HEK293 (cell line): ENCODE measurements at regions not wholly inside any gene's neighbourhood (a gene's known extent, or its start where the extent isn't known, plus 50 kb on each side); places are given as distances from the start of the nearest gene placed in this dataset.

Experiments used
- CTCF ChIA-PET: fragments of 350-600 bp; formaldehyde crosslinking; extraction: SDS; loops from one replicate; lab custom pipeline; 2021; ENCODE audit warnings: antibody characterized with exemption; lab: Yijun Ruan, JAX
- POLR2A ChIA-PET: fragments of 300-600 bp; formaldehyde crosslinking; extraction: SDS; loops from one replicate; lab custom pipeline; 2020; ENCODE audit warnings: antibody characterized with exemption, inconsistent platforms; lab: Yijun Ruan, JAX
- H3K27ac ChIP-seq: fragments of 200-500 bp; sonication (Bioruptor generic); 2 replicates; pipeline ENCODE4 v1.5.1; 2014; ENCODE audit warnings: low read depth, low read length, control low read depth, inconsistent platforms; ENCODE audit errors: extremely low read depth
- H3K36me3 ChIP-seq, 2 experiments: fragments of 200-500 bp in 1 of 2; sonication (Bioruptor generic) in 1 of 2; 1 replicate in 1 of 2; 2 replicates in 1 of 2; pipeline ENCODE4 v1.5.1; 2014 to 2017; ENCODE audit warnings: inconsistent platforms in 2 of 2, low read length in 2 of 2; ENCODE audit not compliant: control insufficient read depth in 2 of 2, insufficient read depth in 1 of 2
- H3K4me1 ChIP-seq: fragments of 200-500 bp; sonication (Bioruptor generic); 2 replicates; pipeline ENCODE4 v1.5.1; 2014; ENCODE audit warnings: mild to moderate bottlenecking, low read length, inconsistent platforms; ENCODE audit not compliant: control insufficient read depth, insufficient read depth
- H3K4me3 ChIP-seq: 2 replicates; pipeline ENCODE4 v1.5.1; 2011; ENCODE audit warnings: low read depth, mild to moderate bottlenecking, control low read depth, low read length, moderate library complexity
- H3K9me3 ChIP-seq: fragments of 200-500 bp; sonication (Bioruptor generic); 2 replicates; pipeline ENCODE4 v1.5.1; 2014; ENCODE audit warnings: low read depth, low read length, inconsistent platforms; ENCODE audit not compliant: control insufficient read depth, insufficient read depth
- ATF2 ChIP-seq: fragments of 450-650 bp; formaldehyde crosslinking; IDR thresholded peaks from 2 replicates; pipeline ENCODE4 v1.5.1; 2016; ENCODE audit warnings: missing biosample characterization, missing genetic modification characterization, low read depth
- HOXA7 ChIP-seq: sonication (generic); formaldehyde crosslinking; IDR thresholded peaks from 2 replicates; pipeline ENCODE4 v1.8.1; 2022; ENCODE audit warnings: missing genetic modification reagents, borderline replicate concordance
- MZF1 ChIP-seq: fragments of 450-650 bp; formaldehyde crosslinking; IDR thresholded peaks from 2 replicates; pipeline ENCODE4 v1.5.1; 2017; ENCODE audit warnings: missing biosample characterization, missing genetic modification characterization, borderline replicate concordance
- OSR2 ChIP-seq: fragments of 450-650 bp; formaldehyde crosslinking; IDR thresholded peaks from 2 replicates; pipeline ENCODE4 v1.5.1; 2016; ENCODE audit warnings: missing biosample characterization, missing genetic modification characterization
- TSHZ1 ChIP-seq: fragments of 450-650 bp; formaldehyde crosslinking; IDR thresholded peaks from 2 replicates; pipeline ENCODE4 v1.5.1; 2016; ENCODE audit warnings: missing biosample characterization, missing genetic modification characterization, borderline replicate concordance
- ZFP3 ChIP-seq: fragments of 450-650 bp; formaldehyde crosslinking; IDR thresholded peaks from 2 replicates; pipeline ENCODE4 v1.5.1; 2016; ENCODE audit warnings: low read depth, missing biosample characterization, missing genetic modification characterization
- ZFP37 ChIP-seq: fragments of 450-650 bp; formaldehyde crosslinking; IDR thresholded peaks from 2 replicates; pipeline ENCODE4 v1.5.1; 2016; ENCODE audit warnings: missing biosample characterization, missing genetic modification characterization
- ZFP41 ChIP-seq: fragments of 450-650 bp; formaldehyde crosslinking; IDR thresholded peaks from 2 replicates; pipeline ENCODE4 v1.5.1; 2016; ENCODE audit warnings: missing biosample characterization, missing genetic modification characterization, borderline replicate concordance
- ZIC2 ChIP-seq: fragments of 450-650 bp; formaldehyde crosslinking; IDR thresholded peaks from 2 replicates; pipeline ENCODE4 v1.5.1; 2016; ENCODE audit warnings: missing biosample characterization, missing genetic modification characterization
- ZNF10 ChIP-seq: fragments of 450-650 bp; formaldehyde crosslinking; IDR thresholded peaks from 2 replicates; pipeline ENCODE4 v1.5.1; 2017; ENCODE audit warnings: missing biosample characterization, missing genetic modification characterization
- ZNF140 ChIP-seq: fragments of 450-650 bp; formaldehyde crosslinking; IDR thresholded peaks from 2 replicates; pipeline ENCODE4 v1.5.1; 2016; ENCODE audit warnings: missing biosample characterization, missing genetic modification characterization
- ZNF404 ChIP-seq: fragments of 450-650 bp; formaldehyde crosslinking; IDR thresholded peaks from 2 replicates; pipeline ENCODE4 v1.5.1; 2017; ENCODE audit warnings: missing biosample characterization, missing genetic modification characterization
- ZNF660 ChIP-seq: fragments of 450-650 bp; IDR thresholded peaks from 2 replicates; pipeline ENCODE4 v1.5.1; 2018; ENCODE audit warnings: missing biosample characterization, mild to moderate bottlenecking, missing genetic modification characterization
- ZSCAN23 ChIP-seq: fragments of 450-650 bp; formaldehyde crosslinking; IDR thresholded peaks from 2 replicates; pipeline ENCODE4 v1.5.1; 2016; ENCODE audit warnings: missing biosample characterization, missing genetic modification characterization
- TF ChIP-seq, protein P1 (sequence below): fragments of 450-650 bp; formaldehyde crosslinking; conservative IDR thresholded peaks from 2 replicates; pipeline ENCODE4 v1.5.1; 2016; ENCODE audit warnings: low read depth, missing biosample characterization, missing genetic modification characterization
- TF ChIP-seq, protein P2 (sequence below): fragments of 450-650 bp; formaldehyde crosslinking; IDR thresholded peaks from 2 replicates; pipeline ENCODE4 v1.5.1; 2016; ENCODE audit warnings: missing biosample characterization, missing genetic modification characterization

GRCh38 chr13:76335463-76335862 is 550.7 kb downstream of the KCTD12 start:
- no peaks in the 10 kb centered on the region for H3K36me3 ChIP-seq
- H3K27ac ChIP-seq: no peak overlapping the region
- H3K9me3 ChIP-seq: no peaks in the 10 kb centered on the region
- ChIA-PET CTCF (interaction anchor here (0.8 kb wide), 1 partner anchor 64 kb away, joined by 3 read pairs; no protein-coding TSS in a partner anchor), POLR2A (no interaction called here)
- no peak overlapping the region for H3K4me3 ChIP-seq
- H3K4me1 ChIP-seq: no peaks in the 10 kb centered on the region
- TF ChIP-seq MZF1 (tag by site-specific recombination) (no peak), ZFP41 (no peak), OSR2 (tag by site-specific recombination) (no peak), ZNF404 (tag by site-specific recombination) (no peak), TSHZ1 (tag by site-specific recombination) (no peak), ZSCAN23 (tag by site-specific recombination) (no peak), ZIC2 (tag by site-specific recombination) (no peak), ZNF10 (no peak), ATF2 (tag by site-specific recombination) (no peak), HOXA7 (CRISPR knock-in tag) (no peak), ZFP37 (tag by site-specific recombination) (no peak), ZFP3 (tag by site-specific recombination) (no peak), ZNF140 (tag by site-specific recombination) (no peak), ZNF660 (tag by site-specific recombination) (no peak)
- TF ChIP-seq, protein P1, sequence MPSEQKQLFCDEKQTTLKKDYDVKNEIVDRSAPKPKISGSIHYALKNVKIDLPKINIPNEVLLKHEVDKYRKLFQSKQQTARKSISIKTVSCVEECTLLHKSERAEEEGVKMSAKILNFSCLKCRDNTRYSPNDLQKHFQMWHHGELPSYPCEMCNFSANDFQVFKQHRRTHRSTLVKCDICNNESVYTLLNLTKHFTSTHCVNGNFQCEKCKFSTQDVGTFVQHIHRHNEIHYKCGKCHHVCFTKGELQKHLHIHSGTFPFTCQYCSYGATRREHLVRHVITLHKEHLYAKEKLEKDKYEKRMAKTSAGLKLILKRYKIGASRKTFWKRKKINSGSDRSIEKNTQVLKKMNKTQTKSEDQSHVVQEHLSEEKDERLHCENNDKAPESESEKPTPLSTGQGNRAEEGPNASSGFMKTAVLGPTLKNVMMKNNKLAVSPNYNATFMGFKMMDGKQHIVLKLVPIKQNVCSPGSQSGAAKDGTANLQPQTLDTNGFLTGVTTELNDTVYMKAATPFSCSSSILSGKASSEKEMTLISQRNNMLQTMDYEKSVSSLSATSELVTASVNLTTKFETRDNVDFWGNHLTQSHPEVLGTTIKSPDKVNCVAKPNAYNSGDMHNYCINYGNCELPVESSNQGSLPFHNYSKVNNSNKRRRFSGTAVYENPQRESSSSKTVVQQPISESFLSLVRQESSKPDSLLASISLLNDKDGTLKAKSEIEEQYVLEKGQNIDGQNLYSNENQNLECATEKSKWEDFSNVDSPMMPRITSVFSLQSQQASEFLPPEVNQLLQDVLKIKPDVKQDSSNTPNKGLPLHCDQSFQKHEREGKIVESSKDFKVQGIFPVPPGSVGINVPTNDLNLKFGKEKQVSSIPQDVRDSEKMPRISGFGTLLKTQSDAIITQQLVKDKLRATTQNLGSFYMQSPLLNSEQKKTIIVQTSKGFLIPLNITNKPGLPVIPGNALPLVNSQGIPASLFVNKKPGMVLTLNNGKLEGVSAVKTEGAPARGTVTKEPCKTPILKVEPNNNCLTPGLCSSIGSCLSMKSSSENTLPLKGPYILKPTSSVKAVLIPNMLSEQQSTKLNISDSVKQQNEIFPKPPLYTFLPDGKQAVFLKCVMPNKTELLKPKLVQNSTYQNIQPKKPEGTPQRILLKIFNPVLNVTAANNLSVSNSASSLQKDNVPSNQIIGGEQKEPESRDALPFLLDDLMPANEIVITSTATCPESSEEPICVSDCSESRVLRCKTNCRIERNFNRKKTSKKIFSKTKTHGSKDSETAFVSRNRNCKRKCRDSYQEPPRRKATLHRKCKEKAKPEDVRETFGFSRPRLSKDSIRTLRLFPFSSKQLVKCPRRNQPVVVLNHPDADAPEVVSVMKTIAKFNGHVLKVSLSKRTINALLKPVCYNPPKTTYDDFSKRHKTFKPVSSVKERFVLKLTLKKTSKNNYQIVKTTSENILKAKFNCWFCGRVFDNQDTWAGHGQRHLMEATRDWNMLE (tag by site-specific recombination): no peak
- TF ChIP-seq, protein P2, sequence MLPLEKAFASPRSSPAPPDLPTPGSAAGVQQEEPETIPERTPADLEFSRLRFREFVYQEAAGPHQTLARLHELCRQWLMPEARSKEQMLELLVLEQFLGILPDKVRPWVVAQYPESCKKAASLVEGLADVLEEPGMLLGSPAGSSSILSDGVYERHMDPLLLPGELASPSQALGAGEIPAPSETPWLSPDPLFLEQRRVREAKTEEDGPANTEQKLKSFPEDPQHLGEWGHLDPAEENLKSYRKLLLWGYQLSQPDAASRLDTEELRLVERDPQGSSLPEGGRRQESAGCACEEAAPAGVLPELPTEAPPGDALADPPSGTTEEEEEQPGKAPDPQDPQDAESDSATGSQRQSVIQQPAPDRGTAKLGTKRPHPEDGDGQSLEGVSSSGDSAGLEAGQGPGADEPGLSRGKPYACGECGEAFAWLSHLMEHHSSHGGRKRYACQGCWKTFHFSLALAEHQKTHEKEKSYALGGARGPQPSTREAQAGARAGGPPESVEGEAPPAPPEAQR (tag by site-specific recombination): no peak
